ENCODE measurements at regions not wholly inside any gene's neighbourhood (a gene's known extent, or its start where the extent isn't known, plus 50 kb on each side); places are given as distances from the start of the nearest gene placed in this dataset.

GRCh38 chr10:25839683-25840082 is 94.3 kb upstream of the MYO3A start:
- TF ChIP-seq CTCF (conservative IDR thresholded peaks at IDR 0.05; ENCODE audit: low read length) (no peak), EZH2phosphoT487 (IDR thresholded peaks at IDR 0.05; ENCODE audit: borderline replicate concordance, low read depth, low read length) (no peak)

All from OCI-LY7 (cell line).